ENCODE measurements at regions not wholly inside any gene's neighbourhood (a gene's known extent, or its start where the extent isn't known, plus 50 kb on each side); places are given as distances from the start of the nearest gene placed in this dataset.

DNA sequence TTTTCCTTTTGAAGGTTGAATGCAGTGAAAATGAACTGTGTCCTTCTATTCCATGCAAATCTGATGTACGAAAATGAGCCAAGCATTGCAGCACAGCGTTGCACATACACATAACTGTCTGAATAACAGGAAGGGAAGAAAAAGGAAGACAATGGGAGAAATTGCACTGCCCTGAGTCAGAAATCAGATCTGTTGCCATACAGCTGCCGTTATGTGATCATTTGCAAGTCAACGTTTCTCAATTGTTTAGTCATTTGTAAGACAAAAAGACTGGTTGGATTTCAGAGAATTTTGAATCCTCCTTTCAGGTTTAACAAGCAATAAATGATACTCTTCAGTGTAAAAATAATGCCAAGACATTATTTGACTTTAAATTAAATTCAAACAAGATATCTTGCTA, 284.1 kb downstream of the DSEL start:
- no peak for DNase-seq (ENCODE audit: low read depth in 2 of 2)

- no peak for DNase-seq (ENCODE audit: low read depth in 2 of 2)
These were observed 293.6 kb downstream of the DSEL start for GRCh38 chr18:67222887-67223286.

DNA sequence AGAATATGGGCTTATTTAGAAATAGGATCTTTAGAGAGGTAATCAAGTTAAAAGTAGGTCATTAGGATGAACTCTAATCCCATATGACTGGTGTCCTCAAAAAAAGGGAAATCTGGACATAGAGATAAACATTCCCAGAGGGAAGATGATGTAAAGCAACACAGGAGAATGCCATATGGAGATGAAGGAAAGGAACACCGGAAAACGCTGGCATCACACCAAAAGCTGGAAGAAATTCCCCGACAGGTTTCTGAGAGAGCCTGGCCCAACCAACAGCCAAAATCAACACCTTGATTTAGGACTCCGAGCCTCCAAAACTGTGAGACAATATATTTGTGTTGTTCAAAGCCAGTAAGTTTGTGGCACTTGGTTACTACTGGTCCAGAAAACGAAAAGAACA, 296.7 kb downstream of the DSEL start:
- DNase-seq (ENCODE audit: low read depth in 2 of 2), result no peak

GRCh38 chr18:67218556-67218955, 298.0 kb downstream of the DSEL start:
- no peak for DNase-seq (ENCODE audit: low read depth in 2 of 2)

- peak; percentile 16 to 27 for DNase-seq (ENCODE audit: low read depth in 2 of 2)
These were observed 298.9 kb downstream of the DSEL start for GRCh38 chr18:67217551-67218166.

DNA sequence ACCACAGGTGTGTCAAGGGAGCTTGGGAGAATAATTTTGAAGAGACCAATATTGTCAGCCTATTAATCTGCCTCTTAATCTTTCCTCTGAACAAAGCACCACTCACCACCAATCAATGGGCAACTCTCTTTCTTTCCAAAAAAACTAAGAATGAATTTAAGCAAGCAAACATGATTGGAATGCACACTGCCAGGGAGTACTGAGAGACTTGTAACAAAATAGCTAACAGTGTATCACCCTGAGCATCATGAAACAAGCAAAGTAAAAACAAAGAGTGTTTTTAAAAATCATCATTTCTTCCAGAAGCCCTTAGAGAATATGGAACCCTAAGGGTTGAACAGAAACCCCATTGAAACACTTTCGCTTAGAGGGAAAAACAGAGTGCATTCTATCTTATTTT, 299.7 kb downstream of the DSEL start:
- DNase-seq (ENCODE audit: low read depth in 2 of 2), result no peak

DNA sequence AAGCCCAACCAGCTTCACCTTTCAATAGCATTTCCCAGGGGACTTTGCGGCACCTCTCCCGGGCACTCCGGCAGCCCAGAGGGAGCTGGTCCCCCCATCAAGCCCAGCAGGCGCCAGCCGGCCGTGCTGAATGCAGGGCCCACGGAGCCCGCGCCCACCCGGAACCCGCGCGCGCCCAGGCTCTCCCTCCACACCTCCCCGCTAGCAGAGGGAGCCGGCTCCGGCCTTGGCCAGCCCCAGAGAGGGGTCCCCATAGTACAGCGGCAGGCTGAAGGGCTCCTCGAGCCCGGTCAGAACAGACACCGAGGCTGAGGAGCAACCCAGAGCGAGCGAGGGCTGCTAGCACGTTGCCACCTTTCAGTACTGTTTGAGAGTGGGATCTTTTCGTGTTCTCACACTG, 300.8 kb downstream of the DSEL start:
- no peak for DNase-seq (ENCODE audit: low read depth in 2 of 2)

GRCh38 chr18:67211646-67212045, 304.9 kb downstream of the DSEL start:
- no peak for DNase-seq (ENCODE audit: low read depth in 2 of 2)

DNA sequence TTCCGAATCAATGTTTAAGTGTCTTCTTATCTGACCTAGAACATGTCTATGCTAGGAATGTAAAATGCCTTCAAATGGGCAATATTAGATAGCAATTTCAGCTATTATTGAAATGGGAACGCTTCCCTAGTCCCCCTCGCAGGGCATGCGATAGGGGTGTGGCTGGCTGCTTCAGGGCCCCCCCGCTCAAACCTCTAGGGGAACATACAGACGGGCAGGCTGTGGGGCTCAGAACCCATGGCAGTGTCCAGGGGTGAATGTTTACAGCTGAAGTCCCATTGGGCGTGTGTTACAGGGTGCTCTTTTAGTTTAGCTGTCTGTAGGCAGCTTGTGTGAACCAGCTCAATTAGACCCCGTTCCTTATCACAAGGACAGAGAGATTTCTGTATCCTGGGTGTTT, 315.9 kb downstream of the DSEL start:
- DNase-seq (ENCODE audit: low read depth in 2 of 2), result no peak

DNA sequence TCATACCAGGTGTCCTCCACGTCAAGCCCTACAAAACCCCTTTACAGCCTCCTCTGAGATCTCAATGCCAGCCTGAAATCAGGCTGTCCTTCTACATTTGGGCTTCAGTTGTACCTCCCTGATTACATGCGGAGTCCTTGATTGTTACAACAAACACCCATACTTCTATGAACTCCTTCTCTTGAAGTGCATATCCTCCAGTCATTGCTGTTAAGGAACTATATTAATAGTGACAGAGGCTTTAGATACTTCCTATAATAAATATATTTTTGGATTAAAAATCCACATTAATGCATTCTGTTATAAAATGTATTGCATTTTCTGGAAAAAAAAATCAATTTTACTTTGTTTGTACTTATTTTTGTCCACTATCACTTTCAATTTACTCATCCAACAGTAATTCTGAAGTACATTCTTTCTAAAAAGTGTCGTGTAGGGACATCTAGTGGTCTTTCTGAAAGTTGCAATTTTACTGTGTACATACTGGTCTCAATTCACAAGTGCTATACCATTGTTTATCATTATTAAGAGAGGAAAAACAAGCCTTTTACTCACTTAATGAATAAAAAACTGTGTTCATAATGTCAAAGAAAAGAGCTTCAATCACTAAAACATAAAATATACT, 316.4 kb downstream of the DSEL start:
- DNase-seq (ENCODE audit: low read depth in 2 of 2), result no peak

DNA sequence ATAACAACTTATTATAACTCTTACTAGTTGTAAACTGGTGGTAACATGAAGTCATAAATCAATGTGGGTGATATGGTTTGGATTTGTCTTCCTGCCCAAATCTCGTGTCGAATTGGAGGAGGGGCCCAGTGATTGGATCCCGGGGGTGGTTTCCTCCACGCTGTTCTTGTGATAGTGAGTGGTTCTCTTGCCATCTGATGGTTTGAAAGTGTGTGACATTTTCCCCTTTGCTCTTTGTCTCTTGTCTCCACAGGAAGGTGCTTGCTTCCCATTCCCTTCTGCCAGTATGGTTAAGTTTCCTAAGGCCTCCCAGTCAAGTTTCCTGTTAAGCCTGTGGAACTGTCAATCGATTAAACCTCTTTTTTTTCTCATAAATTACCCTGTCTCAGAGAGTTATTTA, 321.6 kb downstream of the DSEL start:
- no peak for DNase-seq (ENCODE audit: low read depth in 2 of 2)

- DNase-seq (ENCODE audit: low read depth in 2 of 2), result no peak
These were observed 324.0 kb downstream of the DSEL start for GRCh38 chr18:67192535-67192934.

- no peak for DNase-seq (ENCODE audit: low read depth in 2 of 2)
These were observed 333.1 kb downstream of the DSEL start for GRCh38 chr18:67183398-67183797.

DNA sequence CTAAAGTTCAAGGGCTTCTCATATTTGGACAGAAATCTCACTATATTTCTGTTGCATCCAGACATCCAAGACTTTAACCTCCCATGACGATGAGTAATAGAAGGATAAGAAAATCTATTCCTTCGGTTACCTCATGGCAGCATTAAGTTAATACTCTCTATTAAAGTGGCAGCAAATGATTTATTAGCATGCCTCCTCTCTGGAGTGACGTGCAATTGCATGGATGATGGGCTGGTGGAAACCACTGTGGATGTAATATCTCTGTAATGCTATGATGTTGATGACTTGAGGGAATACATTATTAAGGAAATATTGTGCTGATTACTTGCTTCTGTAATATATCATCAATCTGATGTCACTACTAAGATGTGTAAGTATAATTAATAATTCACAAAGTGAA, 336.8 kb downstream of the DSEL start:
- no peak for DNase-seq (ENCODE audit: low read depth in 2 of 2)

DNA sequence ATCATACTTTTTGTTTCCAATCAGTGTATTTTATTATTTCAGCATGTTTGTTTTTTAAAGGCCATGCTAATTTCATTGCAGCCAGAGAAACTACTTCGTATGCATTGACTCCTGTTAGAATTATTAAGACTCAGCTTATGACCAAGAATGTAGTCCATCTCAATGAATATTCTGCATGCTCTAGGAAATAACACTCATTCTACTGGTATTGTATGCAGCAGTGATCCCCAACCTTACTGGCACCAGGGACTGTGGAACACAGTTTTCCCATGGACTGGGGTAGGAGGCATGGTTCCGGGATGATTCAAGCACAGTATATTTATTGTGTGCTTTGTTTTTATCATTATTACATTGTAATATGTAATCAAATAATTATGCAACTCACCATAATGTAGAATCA, 356.9 kb downstream of the DSEL start:
- no peak for DNase-seq (ENCODE audit: low read depth in 2 of 2)

GRCh38 chr18:67154979-67155378, 361.5 kb downstream of the DSEL start:
- DNase-seq (ENCODE audit: low read depth in 2 of 2), result no peak

GRCh38 chr18:67151366-67151765, 365.2 kb downstream of the DSEL start:
- no peak for DNase-seq (ENCODE audit: low read depth in 2 of 2)

DNA sequence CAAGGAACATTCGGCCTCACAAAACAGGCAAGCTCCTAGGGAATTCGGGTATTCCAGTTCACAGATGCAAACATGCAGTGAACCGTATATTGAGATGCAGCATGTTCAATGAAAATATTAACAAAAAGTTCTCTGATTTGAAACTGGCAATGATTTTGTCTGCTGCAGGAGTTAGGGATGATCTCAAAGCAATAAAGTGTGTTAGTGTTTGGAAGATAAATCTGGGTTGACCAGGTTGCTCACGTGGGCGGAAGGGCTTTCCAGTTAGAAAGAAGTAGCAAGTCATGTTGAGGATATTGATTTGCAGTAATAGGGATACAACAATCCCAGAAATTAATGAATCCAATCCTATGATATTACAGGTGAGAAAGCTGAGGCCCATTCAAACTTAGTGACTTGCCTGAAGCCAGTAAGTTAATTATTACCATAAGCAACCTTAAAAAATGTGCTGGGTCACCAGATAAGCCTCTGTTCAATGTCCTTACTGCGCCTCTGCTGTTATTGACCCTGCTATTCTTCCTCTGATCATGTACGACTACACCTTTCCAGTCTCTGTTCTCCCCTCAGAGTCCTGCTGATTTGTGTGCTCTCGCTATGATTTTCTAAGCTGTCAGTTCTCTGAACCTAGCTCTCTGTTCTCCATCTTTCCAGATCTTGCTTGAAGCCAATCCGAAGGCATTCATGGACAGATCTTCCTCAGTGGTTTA, 370.8 kb downstream of the DSEL start:
- no peak for DNase-seq (ENCODE audit: low read depth in 2 of 2)

- DNase-seq (ENCODE audit: low read depth in 2 of 2), result no peak
These were observed 372.2 kb downstream of the DSEL start for GRCh38 chr18:67144329-67144728.

DNA sequence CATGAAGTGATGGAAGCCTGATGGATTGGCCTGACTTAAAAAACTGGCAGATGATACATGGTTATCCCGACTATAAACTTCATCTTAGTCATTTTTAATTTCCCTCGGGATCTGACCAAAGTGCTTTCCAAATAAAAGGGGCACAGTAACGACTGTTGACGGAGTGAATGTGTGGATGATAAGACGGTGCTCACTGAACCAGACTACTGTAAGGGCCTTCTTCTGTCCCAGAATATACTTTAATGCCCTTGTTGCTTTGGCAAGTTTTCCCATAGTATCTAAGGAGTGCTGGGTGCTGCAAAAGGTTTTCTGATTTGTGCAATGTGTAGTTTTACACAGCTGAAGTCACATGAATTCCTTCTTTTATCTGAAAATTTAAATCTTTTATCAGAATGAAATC, 373.5 kb downstream of the DSEL start:
- DNase-seq (ENCODE audit: low read depth in 2 of 2), result no peak

DNA sequence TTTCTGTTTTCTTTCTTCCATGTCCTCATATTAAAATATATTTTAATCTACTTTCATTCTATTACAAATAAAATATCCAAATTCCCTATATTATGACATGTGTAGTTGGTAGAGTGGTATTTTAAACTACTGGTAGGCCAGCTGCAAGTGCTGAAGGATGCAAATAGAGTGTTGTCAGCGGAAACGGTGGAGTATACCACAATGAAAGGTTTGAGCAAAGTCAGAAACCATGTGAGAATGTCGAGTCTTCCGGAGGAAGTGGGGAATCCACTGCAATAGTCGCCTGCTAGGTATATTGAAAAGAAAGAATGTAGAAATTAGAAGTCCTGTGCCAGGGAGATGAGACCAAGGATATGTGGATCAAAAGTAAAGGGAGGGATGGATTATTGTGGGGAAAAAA, 373.9 kb downstream of the DSEL start:
- no peak for DNase-seq (ENCODE audit: low read depth in 2 of 2)

- no peak for DNase-seq (ENCODE audit: low read depth in 2 of 2)
These were observed 376.0 kb downstream of the DSEL start for GRCh38 chr18:67140495-67140894.

- DNase-seq (ENCODE audit: low read depth in 2 of 2), result no peak
These were observed 376.6 kb downstream of the DSEL start for GRCh38 chr18:67139899-67140298.

Data from stimulated activated CD4-positive, alpha-beta T cell treated with anti-CD3 and anti-CD28 coated beads, Interleukin-4, amount 100 ng/mL, for 48 hours (primary cell).